ENCODE measurements at regions not wholly inside any gene's neighbourhood (a gene's known extent, or its start where the extent isn't known, plus 50 kb on each side); places are given as distances from the start of the nearest gene placed in this dataset.

DNA sequence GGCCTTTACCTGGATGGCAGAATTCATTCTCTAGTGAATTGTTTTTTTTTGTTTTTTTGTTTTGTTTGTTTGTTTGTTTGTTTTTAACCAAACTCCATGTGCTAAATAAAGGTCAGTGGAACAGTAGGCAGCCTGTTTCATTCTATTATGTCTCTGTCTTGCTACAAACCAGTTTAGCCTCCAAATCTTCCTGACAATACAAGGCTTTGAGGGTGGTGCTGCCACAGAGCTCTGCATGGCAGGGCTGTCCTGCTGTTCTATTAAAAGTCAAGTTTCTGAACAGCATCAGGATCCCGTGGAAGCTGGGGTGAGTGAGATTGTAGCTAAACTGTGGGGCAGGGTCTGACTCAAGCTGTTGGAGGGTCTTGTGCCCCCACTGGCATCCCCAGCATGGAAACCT, 144.1 kb upstream of the MAST4 start:
- WGBS, 2 experiments (ENCODE audit: extremely low coverage in 1 of 2, insufficient coverage in 1 of 2, insufficient read length in 1 of 2, insufficient replicate concordance in 2 of 2, low coverage in 1 of 2, low lambda C conversion rate in 2 of 2, missing lambda C conversion rate in 1 of 2): 47% methylated on average over 1 of the region's 1 CpG; no CpG with 5 or more reads in 1 of the 2 experiments
- no peak overlapping the region for H3K9ac ChIP-seq (replicated peaks in 1 of 4; ENCODE audit: extremely low read depth in 1 of 4, low read depth in 3 of 4, low read length in 3 of 4)
- no peak overlapping the region for H2AK5ac ChIP-seq (ENCODE audit: low read depth, low read length)
- no peak overlapping the region for H4K8ac ChIP-seq (ENCODE audit: extremely low read depth, insufficient read depth, low read length)
- no peaks in the 10 kb centered on the region for H3K79me1 ChIP-seq (ENCODE audit: low read depth, low read length)
- H3K14ac ChIP-seq (ENCODE audit: insufficient read length): no peak overlapping the region
- H2BK20ac ChIP-seq (ENCODE audit: low read length): no peak overlapping the region
- DNase-seq (ENCODE audit: low read depth in 1 of 2, low spot score in 2 of 2) (no peak), FAIRE-seq (no peak)
- 0 out of 4 replicates have a peak overlapping the region, but pooled peaks of 1 of the 2 experiments have one; percentile 21 for H3K4me2 ChIP-seq (ENCODE audit: insufficient read depth in 1 of 2, low read depth in 2 of 2, low read length in 2 of 2)
- H3K23me2 ChIP-seq (ENCODE audit: low read depth, low read length): no peaks in the 10 kb centered on the region
- no peaks in the 10 kb centered on the region; a peak in 1 of 7 replicates for H3K4me1 ChIP-seq (replicated peaks in 1 of 4; ENCODE audit: control insufficient read depth in 3 of 4, insufficient read depth in 4 of 4, low read length in 3 of 4)
- H4K5ac ChIP-seq (ENCODE audit: insufficient read length, low read depth, low read length): no peak overlapping the region
- TF ChIP-seq BRCA1 (IDR thresholded peaks at IDR 0.05; ENCODE audit: low read depth, low read length) (no peak), SP4 (IDR thresholded peaks at IDR 0.05; ENCODE audit: low read length) (no peak), SIX5 (IDR thresholded peaks at IDR 0.05; ENCODE audit: low read depth, low read length) (no peak), POLR2A (IDR thresholded peaks at IDR 0.05; ENCODE audit: control extremely low read depth in 1 of 2, low read depth in 2 of 2, low read length in 2 of 2) (no peak), TAF1 (IDR thresholded peaks at IDR 0.05; ENCODE audit: low read depth, low read length) (no peak), TBP (IDR thresholded peaks at IDR 0.05; ENCODE audit: low read depth, low read length) (no peak), EGR1 (IDR thresholded peaks at IDR 0.05; ENCODE audit: borderline replicate concordance, low read depth, low read length) (no peak), NANOG (IDR thresholded peaks at IDR 0.05; ENCODE audit: insufficient read depth, low read depth, low read length, poor library complexity, severe bottlenecking) (no peak), JUN (IDR thresholded peaks at IDR 0.05; ENCODE audit: low read depth, low read length) (no peak), RBBP5 (IDR thresholded peaks at IDR 0.05; ENCODE audit: borderline replicate concordance, low read depth, low read length) (no peak), FOSL1 (IDR thresholded peaks at IDR 0.05; ENCODE audit: insufficient read depth, low read depth, low read length) (no peak)
- H3K79me2 ChIP-seq (ENCODE audit: control insufficient read depth in 1 of 2, insufficient read depth in 2 of 2, low read length in 2 of 2): no peaks in the 10 kb centered on the region
- no peak overlapping the region for H2AFZ ChIP-seq (ENCODE audit: low read length)
- H4K91ac ChIP-seq (replicated peaks; ENCODE audit: insufficient read length, low read length): no peak overlapping the region
- peak overlapping the region in 1 of 4 experiments; percentile 11; a peak in 1 of 8 replicates for H3K4me3 ChIP-seq (ENCODE audit: extremely low read depth in 1 of 4, insufficient read depth in 2 of 4, low read depth in 3 of 4, low read length in 4 of 4)
- H3K4ac ChIP-seq (replicated peaks; ENCODE audit: insufficient read length, low read depth, low read length): no peak overlapping the region
- no peak overlapping the region for H2BK15ac ChIP-seq (ENCODE audit: low read length)
- no peaks in the 10 kb centered on the region for H4K20me1 ChIP-seq (replicated peaks in 1 of 2; ENCODE audit: control insufficient read depth in 1 of 2, insufficient read depth in 2 of 2, low read length in 2 of 2)
- no peak overlapping the region for H3K23ac ChIP-seq (ENCODE audit: insufficient read length)
- ChIA-PET POLR2A (ENCODE audit: partially characterized antibody) (no interaction called here), CTCF (ENCODE audit: partially characterized antibody) (interaction anchor here (0.5 to 1.3 kb wide), 3 partner anchors 10 to 313 kb away, joined by 3 to 4 read pairs (median 3); no protein-coding TSS in a partner anchor)
- H3K36me3 ChIP-seq (ENCODE audit: control insufficient read depth in 2 of 4, insufficient read depth in 4 of 4, low read length in 3 of 4): peaks cover 0 to 6% (median 0%) of the 10 kb centered on the region in 4 experiments; a peak in 1 of 8 replicates
- H2BK120ac ChIP-seq (replicated peaks; ENCODE audit: low read depth, low read length): no peak overlapping the region
- H3K27me3 ChIP-seq (replicated peaks in 1 of 4; ENCODE audit: control insufficient read depth in 3 of 4, extremely low read depth in 1 of 4, insufficient read depth in 3 of 4, low read length in 3 of 4): no peaks in the 10 kb centered on the region
- H3K56ac ChIP-seq (replicated peaks; ENCODE audit: insufficient read length, low read depth, low read length): no peak overlapping the region
- no peak overlapping the region for H2BK5ac ChIP-seq (ENCODE audit: low read depth, low read length)
- no peak overlapping the region for H3K27ac ChIP-seq (ENCODE audit: low read depth, low read length)
- no peak overlapping the region for H2BK12ac ChIP-seq (ENCODE audit: low read depth, low read length)
- H3K18ac ChIP-seq (ENCODE audit: extremely low read depth, low read length): no peak overlapping the region
- H3K9me3 ChIP-seq (ENCODE audit: insufficient read depth in 2 of 2, low read depth in 1 of 2, low read length in 1 of 2): peaks cover 14 to 18% of the 10 kb centered on the region in 2 experiments
